ENCODE measurements at regions not wholly inside any gene's neighbourhood (a gene's known extent, or its start where the extent isn't known, plus 50 kb on each side); places are given as distances from the start of the nearest gene placed in this dataset.
A peak's percentile ranks its signal among the peaks of the same experiment; 100 is the strongest.

GRCh38 chr6:4587171-4587570, 189.0 kb upstream of the CDYL start:
- no peak for TF ChIP-seq CTCF (IDR thresholded peaks at IDR 0.05; ENCODE audit: low read depth, low read length)
- peak in 1 of 2 donors; percentile 38 for DNase-seq (ENCODE audit: low read depth in 2 of 2)

DNA sequence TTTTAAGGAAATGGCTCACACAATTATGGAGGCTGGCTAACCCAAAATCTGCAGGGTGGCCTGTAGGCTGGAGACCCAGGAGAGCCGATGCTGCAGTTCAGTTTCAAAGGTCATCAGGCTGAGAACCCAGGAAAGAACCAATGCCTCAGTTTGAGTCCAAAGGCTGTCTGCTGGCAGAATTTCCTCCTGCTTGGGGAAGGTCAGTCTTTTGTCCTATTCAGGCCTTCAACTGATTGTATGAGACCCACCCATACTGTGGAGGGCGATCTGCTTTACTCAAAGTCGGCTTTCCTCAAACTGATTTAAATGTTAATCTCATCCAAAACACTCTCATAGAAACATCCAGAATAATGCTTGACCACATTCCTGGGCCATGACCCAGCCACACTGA, 189.7 kb upstream of the CDYL start:
- H3K4me3 ChIP-seq (replicated peaks in 1 of 2; ENCODE audit: low read depth in 2 of 2, low read length in 2 of 2) = no peak overlapping the region

More at GRCh38 chr6:4587171-4587570, 189.0 kb upstream of the CDYL start:
- no peak overlapping the region for H3K4me3 ChIP-seq (replicated peaks in 1 of 2; ENCODE audit: low read depth in 2 of 2, low read length in 2 of 2)

DNA sequence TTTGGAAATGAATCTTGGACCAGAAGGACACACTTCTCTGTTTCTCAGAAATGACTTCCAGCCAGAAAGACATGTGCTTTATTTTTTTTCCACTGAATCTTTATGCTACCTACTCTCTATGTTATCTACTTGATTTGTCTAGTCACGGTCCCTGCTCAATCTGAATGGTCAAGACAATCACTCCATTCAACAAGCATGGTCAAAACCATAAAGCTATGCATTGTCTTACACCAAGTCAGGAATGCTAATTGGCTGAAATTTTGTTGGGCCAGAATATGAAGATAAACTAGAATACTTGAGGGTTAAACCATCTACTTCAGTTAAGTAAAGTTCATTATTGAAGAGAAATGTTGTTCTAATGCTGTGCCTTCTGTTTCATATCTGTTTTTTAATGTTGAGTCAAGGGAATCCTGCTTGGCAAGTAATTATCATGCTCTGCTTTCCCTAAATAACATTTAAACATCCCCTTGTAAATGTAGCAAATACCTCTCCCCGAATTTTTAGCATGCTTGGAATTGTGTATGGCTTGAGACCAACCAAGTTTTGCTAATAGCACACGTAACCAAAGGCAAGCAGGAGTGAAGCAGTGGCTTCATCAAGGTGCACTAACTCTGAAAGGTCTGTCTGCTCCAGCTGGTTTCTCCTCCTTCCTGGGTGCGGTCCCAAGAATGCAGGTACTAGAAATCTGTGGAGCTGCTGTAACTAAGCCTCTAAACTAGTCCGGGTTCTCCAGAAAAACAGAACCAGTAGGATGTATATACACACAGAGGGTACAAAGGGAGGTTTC, 190.3 kb upstream of the CDYL start:
- no peak for DNase-seq (ENCODE audit: low read depth in 2 of 2)
- H3K4me3 ChIP-seq (replicated peaks in 1 of 2; ENCODE audit: low read depth in 2 of 2, low read length in 2 of 2) = no peak overlapping the region
- TF ChIP-seq CTCF (IDR thresholded peaks at IDR 0.05; ENCODE audit: low read depth, low read length) = no peak

More for the DNA sequence above, 189.7 kb upstream of the CDYL start:
- TF ChIP-seq CTCF (IDR thresholded peaks at IDR 0.05; ENCODE audit: low read depth, low read length) = no peak
- DNase-seq (ENCODE audit: low read depth in 2 of 2) = no peak

GRCh38 chr6:4584801-4585200, 191.4 kb upstream of the CDYL start:
- no peak for TF ChIP-seq CTCF (IDR thresholded peaks at IDR 0.05; ENCODE audit: low read depth, low read length)
- H3K4me3 ChIP-seq (replicated peaks in 1 of 2; ENCODE audit: low read depth in 2 of 2, low read length in 2 of 2) = no peak overlapping the region
- DNase-seq (ENCODE audit: low read depth in 2 of 2) = no peak

GRCh38 chr6:4582506-4583417, 193.4 kb upstream of the CDYL start:
- no peak overlapping the region for H3K4me3 ChIP-seq (replicated peaks in 1 of 2; ENCODE audit: low read depth in 2 of 2, low read length in 2 of 2)
- DNase-seq (ENCODE audit: low read depth in 2 of 2) = peak; percentile 67 to 87
- no peak for TF ChIP-seq CTCF (IDR thresholded peaks at IDR 0.05; ENCODE audit: low read depth, low read length)

GRCh38 chr6:4581468-4582385, 194.5 kb upstream of the CDYL start:
- no peak overlapping the region for H3K4me3 ChIP-seq (replicated peaks in 1 of 2; ENCODE audit: low read depth in 2 of 2, low read length in 2 of 2)
- TF ChIP-seq CTCF (IDR thresholded peaks at IDR 0.05; ENCODE audit: low read depth, low read length) = no peak
- peak; percentile 92 to 96 for DNase-seq (ENCODE audit: low read depth in 2 of 2)
